OCI-LY3 (cell line): ENCODE measurements at regions not wholly inside any gene's neighbourhood (a gene's known extent, or its start where the extent isn't known, plus 50 kb on each side); places are given as distances from the start of the nearest gene placed in this dataset.

ENCODE experiments used
- CTCF ChIP-seq: fragments of 200-600, 300-600 bp; sonication (generic); IDR thresholded peaks from 2 replicates; pipeline ENCODE4 v1.5.1; 2014; ENCODE audit warnings: antibody characterized with exemption, low read length, low read depth
- EZH2phosphoT487 ChIP-seq: fragments of 200-600 bp; shearing (Covaris generic); IDR thresholded peaks from 2 replicates; pipeline ENCODE4 v1.6.1; 2018; ENCODE audit warnings: antibody characterized with exemption, mixed run types, low read depth

DNA sequence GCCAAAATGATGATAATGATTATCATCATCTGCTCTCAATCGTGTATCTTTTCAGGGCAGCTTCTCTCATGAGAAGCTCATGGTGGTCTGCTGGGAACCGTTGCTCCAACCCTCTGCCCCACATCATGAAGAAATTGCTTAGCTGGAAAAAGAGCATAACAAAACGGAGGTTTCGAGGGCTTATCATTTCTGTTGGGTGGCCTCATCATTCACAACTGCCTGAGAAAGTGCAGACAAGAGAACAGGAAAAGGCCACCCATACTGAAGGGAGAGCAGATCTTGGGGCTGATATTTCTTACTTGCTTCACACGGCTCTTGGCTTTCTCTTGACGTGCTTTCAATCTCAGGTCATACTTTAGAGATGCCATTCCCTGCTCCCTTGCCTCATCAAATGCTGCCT, 471.6 kb downstream of the CD83 start:
- TF ChIP-seq CTCF (no peak), EZH2phosphoT487 (no peak)
